GM20431 (cell line): ENCODE measurements at regions not wholly inside any gene's neighbourhood (a gene's known extent, or its start where the extent isn't known, plus 50 kb on each side); places are given as distances from the start of the nearest gene placed in this dataset.
"Not testable (repeated sequence)": the region's sequence is repeated elsewhere in the genome, so short reads cannot be mapped to it uniquely, and the experiment has no call there.

Experiments used
- in situ Hi-C: fragments of 300-500 bp; cut with MseI, MboI; formaldehyde crosslinking; loops from one replicate; pipeline ENCODE4 v1.15.0; 2020; ENCODE audit warnings: low sequenced_read_pairs; ENCODE audit not compliant: unreplicated experiment

DNA sequence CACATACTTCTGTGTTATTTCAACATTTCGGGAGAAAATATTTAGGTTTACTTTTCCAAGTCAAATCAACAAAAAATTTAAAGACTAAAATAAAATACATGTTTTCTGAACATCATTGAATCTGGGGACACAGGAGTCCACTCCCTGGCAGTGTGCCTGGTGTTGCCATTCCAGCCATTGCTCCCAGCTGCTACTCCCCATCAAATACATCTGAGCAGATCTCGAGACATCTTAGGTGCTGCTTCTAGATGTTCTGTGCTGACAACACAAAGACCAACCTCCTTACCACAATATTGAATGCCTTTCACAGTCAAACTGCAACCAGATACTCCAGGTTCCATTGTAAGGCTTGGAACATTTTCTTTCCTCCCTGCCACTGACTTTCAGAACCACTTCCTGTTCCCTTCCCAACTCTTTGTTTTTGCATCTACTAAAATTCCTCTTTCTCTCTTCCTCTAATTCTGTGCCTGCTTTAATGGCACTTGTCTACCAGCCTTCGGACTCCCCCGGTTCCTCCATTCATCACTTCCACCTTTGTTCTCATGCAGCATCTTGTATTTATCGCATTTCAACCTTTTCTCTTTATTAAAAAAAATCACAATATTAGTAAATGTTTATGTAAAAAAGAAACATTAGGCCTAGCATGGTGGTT is 81.1 kb upstream of the SLC4A7 start:
- in situ Hi-C loops: no loop called here

DNA sequence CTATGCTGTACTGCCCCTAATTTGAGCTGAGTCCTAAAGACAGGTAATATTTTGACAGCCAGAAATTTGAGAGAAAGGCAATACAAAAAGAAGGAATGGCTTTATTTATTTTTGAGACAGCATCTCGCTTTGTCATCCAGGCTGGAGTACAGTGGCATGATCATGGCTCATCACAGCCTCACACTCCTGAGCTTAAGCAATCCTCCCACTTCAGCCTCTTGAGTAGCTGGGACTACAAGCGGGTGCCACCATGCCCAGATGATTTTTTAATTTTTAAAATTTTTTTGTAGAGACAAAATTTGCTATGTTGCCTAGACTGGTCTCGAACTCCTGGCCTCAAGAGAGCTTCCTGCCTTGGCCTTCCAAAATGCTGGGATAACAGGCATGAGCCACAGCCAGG is 77.4 kb upstream of the SLC4A7 start:
- in situ Hi-C loops: no loop called here

GRCh38 chr3:27560484-27561056 is 76.4 kb upstream of the SLC4A7 start:
- in situ Hi-C loops: no loop called here

- in situ Hi-C loops: no loop called here
Observed at GRCh38 chr3:27559835-27560234, 75.7 kb upstream of the SLC4A7 start.

GRCh38 chr3:27559381-27559780 is 75.2 kb upstream of the SLC4A7 start:
- in situ Hi-C loops: no loop called here

DNA sequence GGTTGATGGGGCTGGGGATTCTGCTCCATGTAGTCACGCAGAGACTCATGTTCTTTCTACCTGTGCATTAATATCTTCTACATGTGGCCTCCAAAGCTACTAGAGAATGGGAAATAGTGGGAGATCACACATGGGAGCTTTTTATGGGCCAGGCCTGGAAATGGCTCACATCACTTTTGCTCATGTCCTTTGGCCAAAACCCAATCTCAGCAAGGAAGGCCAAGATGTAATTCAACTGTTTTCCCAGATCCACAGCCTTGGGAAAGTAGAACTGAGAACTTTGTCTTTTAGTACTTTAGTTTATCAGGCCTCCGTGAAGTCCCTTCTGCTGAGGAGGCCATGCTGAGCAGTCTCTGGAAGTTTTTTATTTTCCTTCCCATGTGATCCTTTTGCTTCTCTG is 73.2 kb upstream of the SLC4A7 start:
- in situ Hi-C loops: no loop called here

GRCh38 chr3:27556887-27557286 is 72.7 kb upstream of the SLC4A7 start:
- in situ Hi-C loops: no loop called here

GRCh38 chr3:27554706-27555105 is 70.5 kb upstream of the SLC4A7 start:
- in situ Hi-C loops: no loop called here

GRCh38 chr3:27553886-27554540 is 69.8 kb upstream of the SLC4A7 start:
- in situ Hi-C loops: no loop called here

DNA sequence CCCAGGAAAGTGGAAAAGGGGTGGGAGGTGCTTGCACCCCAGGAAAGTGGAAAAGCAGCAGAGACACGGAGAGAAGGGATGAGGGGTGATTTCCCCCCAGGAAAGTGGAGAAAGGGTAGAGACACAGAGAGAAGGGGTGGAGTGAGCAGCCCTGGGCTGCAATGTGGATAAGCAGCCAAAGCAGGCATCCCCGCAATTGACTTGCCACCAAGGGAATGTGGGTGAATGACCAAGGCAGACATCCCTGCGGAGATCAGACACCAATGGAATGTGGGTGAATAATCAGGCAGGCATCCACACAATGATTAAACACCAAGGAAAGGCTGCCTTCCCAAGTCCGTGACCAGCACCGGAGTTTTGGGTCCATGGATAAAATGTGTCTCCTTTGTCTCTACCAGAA is 68.5 kb upstream of the SLC4A7 start:
- in situ Hi-C loops: not testable (repeated sequence)

- in situ Hi-C loops: not testable (repeated sequence)
Observed at GRCh38 chr3:27551413-27551812, 67.2 kb upstream of the SLC4A7 start.

- in situ Hi-C loops: no loop called here
Observed at GRCh38 chr3:27545061-27545460, 60.9 kb upstream of the SLC4A7 start.

DNA sequence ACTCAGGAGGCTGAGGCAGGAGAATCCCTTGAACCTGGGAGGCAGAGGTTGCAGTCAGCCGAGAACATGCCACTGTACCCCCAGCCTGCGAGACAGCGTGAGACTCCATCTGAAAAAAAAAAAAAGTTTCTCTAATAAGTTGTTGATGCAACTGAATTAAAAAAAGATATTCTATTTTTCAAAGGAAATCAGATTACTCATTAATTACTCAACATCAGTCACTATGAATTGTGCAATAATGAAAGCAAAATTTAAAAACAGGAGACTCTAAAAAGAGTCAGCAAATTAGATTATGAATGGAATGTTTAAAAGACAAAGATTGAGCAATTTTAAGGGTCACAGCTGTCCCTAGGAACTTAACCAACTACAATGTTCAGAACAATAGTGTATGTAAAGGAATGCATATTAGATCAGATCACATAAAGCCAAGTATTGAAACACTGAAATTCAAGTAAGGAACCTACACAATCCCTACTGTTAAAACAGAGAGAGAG is 60.2 kb upstream of the SLC4A7 start:
- in situ Hi-C loops: no loop called here

DNA sequence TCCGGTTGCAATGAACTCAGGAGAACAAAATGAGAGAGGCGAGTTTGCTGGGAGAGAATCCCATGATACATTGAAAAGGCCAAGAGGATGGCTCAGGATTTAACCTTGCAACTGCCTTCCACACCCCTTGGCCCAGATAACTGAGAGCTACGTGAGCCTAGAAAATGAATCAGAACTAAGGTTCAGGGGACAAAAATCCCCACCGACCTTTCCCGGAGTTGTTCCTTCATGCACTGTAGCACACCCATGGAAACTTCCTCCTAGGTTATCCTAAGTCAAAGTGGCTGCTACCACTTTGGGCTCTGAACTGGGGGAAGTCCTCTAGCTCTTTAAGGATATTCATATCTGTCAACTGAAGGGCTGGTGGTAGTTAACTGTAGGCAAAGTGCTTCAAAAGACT is 58.3 kb upstream of the SLC4A7 start:
- in situ Hi-C loops: no loop called here

GRCh38 chr3:27540231-27540630 is 56.0 kb upstream of the SLC4A7 start:
- in situ Hi-C loops: no loop called here

GRCh38 chr3:27536491-27536890 is 52.3 kb upstream of the SLC4A7 start:
- in situ Hi-C loops: no loop called here

DNA sequence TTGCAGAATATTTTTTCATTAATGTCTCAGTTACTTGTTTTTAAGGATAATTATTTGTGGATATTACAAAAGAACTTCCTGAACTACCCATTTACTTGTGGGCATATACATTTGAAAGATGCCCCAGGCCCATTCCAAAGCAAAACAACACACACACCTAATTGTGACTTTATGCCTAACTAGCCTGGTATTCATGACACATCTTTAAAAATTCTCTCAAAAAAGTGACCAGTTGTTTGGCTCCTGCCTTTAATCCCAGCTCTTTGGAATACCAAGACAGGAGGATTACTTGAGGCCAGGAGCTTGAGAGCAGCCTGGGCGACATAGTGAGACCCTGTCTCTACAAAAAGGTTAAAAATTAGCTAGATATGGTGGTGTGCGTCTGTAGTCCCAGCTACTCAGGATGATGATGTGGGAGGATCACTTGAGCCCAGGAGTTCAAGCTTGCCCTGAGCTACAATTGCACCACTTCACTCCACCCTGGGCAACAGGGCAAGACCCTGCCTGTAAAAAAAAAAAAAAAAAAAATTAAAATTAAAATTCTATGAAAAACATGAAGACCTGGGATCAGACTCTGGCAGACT is 51.7 kb upstream of the SLC4A7 start:
- in situ Hi-C loops: no loop called here

DNA sequence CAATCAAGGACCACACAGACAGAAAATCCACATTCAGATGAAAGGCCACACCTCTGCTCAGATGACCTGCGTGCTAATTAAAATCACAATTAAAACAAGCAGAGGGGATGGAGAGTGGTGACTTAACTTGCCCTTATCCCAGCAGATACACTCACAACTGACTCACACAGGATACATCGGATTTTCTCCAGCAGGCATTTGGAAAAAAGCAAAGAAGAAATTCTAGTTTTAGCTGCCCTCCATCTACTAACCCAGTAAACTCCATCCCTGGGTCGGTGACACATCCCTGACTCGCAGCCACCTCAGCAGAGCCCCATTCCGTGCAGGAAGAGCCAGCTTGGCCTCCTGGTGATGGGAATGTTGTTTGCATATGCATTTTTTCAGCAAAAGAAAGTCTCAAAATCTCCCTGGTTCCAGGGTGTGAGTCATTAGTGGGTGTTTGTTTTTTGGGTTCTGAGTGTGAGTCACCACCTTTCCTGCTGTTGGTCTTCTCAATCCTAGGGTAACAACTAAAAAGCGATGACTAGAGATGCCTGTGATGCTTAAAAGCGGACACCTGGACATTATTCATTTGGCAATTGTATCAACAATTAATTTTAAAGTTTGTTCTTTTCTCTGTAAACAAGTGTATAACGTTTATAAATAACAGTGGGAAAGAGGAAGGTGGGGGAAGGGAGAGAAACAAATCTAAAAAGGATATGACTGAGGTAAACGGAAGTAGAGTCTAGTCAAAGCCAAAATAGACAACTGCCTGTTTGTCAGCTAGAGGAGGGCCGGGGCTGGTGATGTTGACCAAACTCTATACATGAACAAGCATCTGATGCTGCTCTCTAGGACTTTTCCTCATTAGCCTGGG is 49.8 kb upstream of the SLC4A7 start:
- in situ Hi-C loops: no loop called here
